PC-3 (cell line): ENCODE measurements at regions not wholly inside any gene's neighbourhood (a gene's known extent, or its start where the extent isn't known, plus 50 kb on each side); places are given as distances from the start of the nearest gene placed in this dataset.
A peak's percentile ranks its signal among the peaks of the same experiment; 100 is the strongest.

ENCODE experiments used
- ATAC-seq: fragments of 200-7000 bp; cut with Tn5 transposase; 2 replicates; pipeline ENCODE4 v1.9.1; 2020; ENCODE audit warnings: mild to moderate bottlenecking, moderate library complexity
- BruUV-seq: library from RNA; stranded (reverse); fragments of 400-500 nt; replicated peaks from 2 replicates; lab custom pipeline; 2021; lab: Mats Ljungman, UMichigan
- CTCF ChIA-PET: fragments of 300-600 bp; sonication (Branson Sonifier 250); formaldehyde crosslinking; loops from one replicate; lab custom pipeline; 2022; ENCODE audit warnings: antibody characterized with exemption; lab: Charles Lee
- POLR2A ChIA-PET: fragments of 300-600 bp; sonication (Branson Sonifier 250); formaldehyde crosslinking; loops from one replicate; lab custom pipeline; 2022; ENCODE audit warnings: antibody characterized with exemption; ENCODE audit not compliant: unreplicated experiment; lab: Charles Lee
- DNase-seq: peaks from one replicate; pipeline ENCODE4 v3.0.0-alpha.2; 2015
- H2AFZ ChIP-seq: fragments of 300-600 bp; sonication (generic); 2 replicates; pipeline ENCODE4 v1.6.0; 2016; ENCODE audit warnings: antibody characterized with exemption, low read length
- H3F3A ChIP-seq: fragments of 300-600 bp; sonication (generic); one replicate; pipeline ENCODE4 v1.6.0; 2017; ENCODE audit warnings: antibody characterized with exemption, low read length, control low read depth, mild to moderate bottlenecking; ENCODE audit not compliant: unreplicated experiment
- H3K27ac ChIP-seq: fragments of 300-600 bp; sonication (generic); 2 replicates; pipeline ENCODE4 v1.5.1; 2016; ENCODE audit warnings: mild to moderate bottlenecking, low read length
- H3K27me3 ChIP-seq: fragments of 300-600 bp; sonication (generic); 2 replicates; pipeline ENCODE4 v1.6.1; 2016; ENCODE audit warnings: low read length, mixed read lengths
- H3K36me3 ChIP-seq: fragments of 300-600 bp; sonication (generic); 2 replicates; pipeline ENCODE4 v1.6.1; 2016; ENCODE audit warnings: low read depth, mixed run types, low read length, mixed read lengths
- H3K4me1 ChIP-seq: fragments of 300-600 bp; sonication (generic); 2 replicates; pipeline ENCODE4 v1.5.1; 2016; ENCODE audit warnings: low read length; ENCODE audit not compliant: insufficient read depth
- H3K4me2 ChIP-seq: fragments of 300-600 bp; sonication (generic); 2 replicates; pipeline ENCODE4 v1.6.0; 2016; ENCODE audit warnings: low read length
- H3K4me3 ChIP-seq: fragments of 300-600 bp; sonication (generic); 2 replicates; pipeline ENCODE4 v1.5.1; 2016; ENCODE audit warnings: mild to moderate bottlenecking, low read length, mixed read lengths
- H3K79me2 ChIP-seq: fragments of 300-600 bp; sonication (generic); 2 replicates; pipeline ENCODE4 v1.6.1; 2017; ENCODE audit warnings: low read length, mixed read lengths
- H3K9ac ChIP-seq: fragments of 300-600 bp; sonication (generic); 2 replicates; pipeline ENCODE4 v1.6.0; 2016; ENCODE audit warnings: mild to moderate bottlenecking, low read length
- H3K9me2 ChIP-seq: fragments of 300-600 bp; sonication (generic); replicated peaks from 2 replicates; pipeline ENCODE4 v1.6.1; 2016; ENCODE audit warnings: mixed run types, low read length, mixed read lengths
- H3K9me3 ChIP-seq: fragments of 300-600 bp; sonication (generic); 2 replicates; pipeline ENCODE4 v1.6.1; 2016; ENCODE audit warnings: low read length, mixed read lengths
- H4K20me1 ChIP-seq: fragments of 300-600 bp; sonication (generic); 2 replicates; pipeline ENCODE4 v1.6.1; 2016; ENCODE audit warnings: low read length, mixed read lengths
- EZH2 ChIP-seq: fragments of 300-600 bp; sonication (generic); IDR thresholded peaks from one replicate; pipeline ENCODE4 v1.6.1; 2017; ENCODE audit warnings: antibody characterized with exemption, mild to moderate bottlenecking, low read length; ENCODE audit not compliant: unreplicated experiment
- EZH2phosphoT487 ChIP-seq: fragments of 300-600 bp; sonication (generic); IDR thresholded peaks from 2 replicates; pipeline ENCODE4 v1.6.1; 2018; ENCODE audit warnings: mild to moderate bottlenecking, antibody characterized with exemption, low read length, borderline replicate concordance
- intact Hi-C: fragments of 100-400 bp; cut with micrococcal nuclease; formaldehyde crosslinking; loops from 2 replicates; pipeline ENCODE4 v1.9.0; 2023
- TF ChIP-seq, protein P1 (sequence below): fragments of 300-600 bp; sonication (generic); conservative IDR thresholded peaks from 2 replicates; pipeline ENCODE4 v1.5.1; 2017; ENCODE audit warnings: antibody characterized with exemption, low read depth, mild to moderate bottlenecking, low read length

DNA sequence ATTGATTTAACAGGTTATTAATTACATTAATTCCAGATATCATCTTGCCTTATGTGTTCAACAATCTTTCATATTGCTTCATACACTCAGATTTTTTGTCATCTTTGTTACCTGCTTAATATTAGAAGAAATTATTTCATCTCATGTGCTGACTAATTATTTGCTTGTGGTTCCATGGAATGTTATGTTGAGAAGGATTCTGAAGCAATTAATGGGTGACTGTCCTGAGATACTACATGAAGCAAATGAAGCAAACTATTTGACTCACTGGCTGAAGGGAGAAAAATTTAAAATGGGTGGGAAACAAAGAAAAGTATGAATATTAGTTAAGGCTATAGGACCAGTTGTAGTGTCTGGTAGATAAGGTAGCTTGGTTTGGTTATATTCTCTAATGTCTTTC, 443.8 kb upstream of the EPHA6 start:
- Histone ChIP-seq H3K27me3 (no peaks in the 10 kb centered on the region), H3K27ac (no peak overlapping the region), H3K79me2 (no peaks in the 10 kb centered on the region), H3F3A (no peaks in the 10 kb centered on the region), H3K4me3 (no peak overlapping the region), H3K36me3 (no peaks in the 10 kb centered on the region), H3K9ac (no peak overlapping the region), H4K20me1 (no peaks in the 10 kb centered on the region), H3K9me3 (no peaks in the 10 kb centered on the region), H3K4me1 (no peaks in the 10 kb centered on the region), H2AFZ (no peak overlapping the region), H3K9me2 (no peaks in the 10 kb centered on the region), H3K4me2 (no peak overlapping the region)
- ChIA-PET POLR2A (no interaction called here), CTCF (no interaction called here)
- ATAC-seq, result peak; percentile 91
- peak; percentile 42 for DNase-seq
- intact Hi-C loops, result no loop called here
- no TSS peak for BruUV-seq
- TF ChIP-seq, protein P1, sequence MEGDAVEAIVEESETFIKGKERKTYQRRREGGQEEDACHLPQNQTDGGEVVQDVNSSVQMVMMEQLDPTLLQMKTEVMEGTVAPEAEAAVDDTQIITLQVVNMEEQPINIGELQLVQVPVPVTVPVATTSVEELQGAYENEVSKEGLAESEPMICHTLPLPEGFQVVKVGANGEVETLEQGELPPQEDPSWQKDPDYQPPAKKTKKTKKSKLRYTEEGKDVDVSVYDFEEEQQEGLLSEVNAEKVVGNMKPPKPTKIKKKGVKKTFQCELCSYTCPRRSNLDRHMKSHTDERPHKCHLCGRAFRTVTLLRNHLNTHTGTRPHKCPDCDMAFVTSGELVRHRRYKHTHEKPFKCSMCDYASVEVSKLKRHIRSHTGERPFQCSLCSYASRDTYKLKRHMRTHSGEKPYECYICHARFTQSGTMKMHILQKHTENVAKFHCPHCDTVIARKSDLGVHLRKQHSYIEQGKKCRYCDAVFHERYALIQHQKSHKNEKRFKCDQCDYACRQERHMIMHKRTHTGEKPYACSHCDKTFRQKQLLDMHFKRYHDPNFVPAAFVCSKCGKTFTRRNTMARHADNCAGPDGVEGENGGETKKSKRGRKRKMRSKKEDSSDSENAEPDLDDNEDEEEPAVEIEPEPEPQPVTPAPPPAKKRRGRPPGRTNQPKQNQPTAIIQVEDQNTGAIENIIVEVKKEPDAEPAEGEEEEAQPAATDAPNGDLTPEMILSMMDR, result no peak
- no peak for TF ChIP-seq EZH2
- no peak for TF ChIP-seq EZH2phosphoT487

DNA sequence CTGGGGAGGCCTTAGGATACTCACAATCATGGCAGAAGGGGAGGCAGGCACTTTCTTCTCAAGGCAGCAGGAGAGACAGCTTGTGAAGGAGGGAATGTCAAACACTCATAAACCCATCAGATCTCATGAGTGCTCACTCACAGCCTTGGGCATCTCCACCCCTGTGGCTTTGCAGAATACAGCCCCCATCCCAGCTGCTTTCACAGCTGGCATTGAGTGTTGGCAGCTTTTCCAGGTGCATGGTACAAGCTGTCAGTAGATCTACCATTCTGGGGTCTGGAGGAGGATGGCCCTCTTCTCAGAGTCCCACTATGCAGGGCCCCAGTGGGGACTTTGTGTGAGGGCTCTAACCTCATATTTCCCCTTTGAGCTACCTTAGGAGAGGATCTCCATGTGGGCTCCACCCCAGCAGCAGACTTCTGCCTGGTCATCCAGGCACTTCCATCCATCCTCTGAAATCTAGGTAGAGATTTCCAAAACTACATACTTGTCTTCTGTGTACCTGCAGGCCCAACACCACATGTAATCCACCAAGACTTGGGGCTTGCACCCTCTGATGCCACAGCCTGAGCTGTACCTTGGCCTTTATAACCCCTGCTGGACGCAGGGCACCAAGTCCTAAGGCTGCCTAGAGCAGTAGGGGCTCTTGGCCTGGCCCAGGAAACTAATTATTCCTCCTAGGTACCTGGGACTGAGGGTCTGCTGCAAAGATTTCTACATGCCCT, 404.2 kb upstream of the EPHA6 start:
- no peak overlapping the region for H3K4me2 ChIP-seq
- POLR2A ChIA-PET, result no interaction called here
- ATAC-seq (no peak), DNase-seq (no peak)
- no peak overlapping the region for H3K4me3 ChIP-seq
- no peaks in the 10 kb centered on the region for H3K9me3 ChIP-seq
- no peak overlapping the region for H2AFZ ChIP-seq
- TF ChIP-seq EZH2phosphoT487, result no peak
- TF ChIP-seq, protein P1, result no peak
- TF ChIP-seq EZH2, result no peak
- no peaks in the 10 kb centered on the region for H3K27me3 ChIP-seq
- no peaks in the 10 kb centered on the region for H3K36me3 ChIP-seq
- CTCF ChIA-PET, result no interaction called here
- BruUV-seq, result no TSS peak
- H3K79me2 ChIP-seq, result no peaks in the 10 kb centered on the region
- intact Hi-C loops, result no loop called here
- no peaks in the 10 kb centered on the region for H3K9me2 ChIP-seq
- H4K20me1 ChIP-seq, result no peaks in the 10 kb centered on the region
- no peaks in the 10 kb centered on the region for H3F3A ChIP-seq
- no peak overlapping the region for H3K27ac ChIP-seq
- H3K9ac ChIP-seq, result no peak overlapping the region
- no peaks in the 10 kb centered on the region for H3K4me1 ChIP-seq

DNA sequence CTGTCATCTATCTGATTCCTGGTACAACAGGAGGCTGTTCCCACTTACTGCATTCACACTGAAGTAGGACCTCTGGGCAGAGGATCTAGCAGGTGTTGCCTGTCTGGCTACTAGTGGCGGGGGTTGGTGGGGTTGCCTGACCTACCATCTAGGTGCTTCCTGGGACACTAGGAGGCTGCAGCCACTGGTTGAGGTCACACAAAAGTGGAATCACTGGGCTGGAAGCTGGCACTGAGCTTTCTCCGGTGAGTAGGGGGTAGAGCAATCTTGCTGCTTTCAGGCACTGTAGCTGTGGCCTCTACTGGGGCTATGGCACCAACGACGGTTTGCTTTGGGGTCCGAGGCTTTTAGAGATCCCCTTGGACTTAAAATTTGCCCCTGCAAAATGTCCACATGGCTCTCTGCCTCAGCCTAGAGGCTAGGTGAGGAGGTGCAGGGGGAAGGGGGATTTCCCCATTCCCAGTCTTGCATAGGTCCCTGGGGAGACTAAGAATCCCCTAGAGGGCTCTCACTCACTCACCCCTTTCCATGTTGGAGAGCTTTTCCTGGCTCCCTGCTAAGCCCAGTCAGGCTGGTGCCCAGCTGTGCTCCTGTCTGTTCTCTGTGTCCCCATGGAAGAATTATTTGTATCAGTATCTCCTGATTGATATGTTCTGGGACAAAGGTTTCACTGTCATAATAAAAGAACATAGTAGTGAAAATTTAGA, 397.7 kb upstream of the EPHA6 start:
- Histone ChIP-seq H2AFZ (no peak overlapping the region), H3F3A (no peaks in the 10 kb centered on the region), H3K79me2 (no peaks in the 10 kb centered on the region), H3K27ac (no peak overlapping the region), H3K9ac (no peak overlapping the region), H4K20me1 (no peaks in the 10 kb centered on the region), H3K4me2 (no peak overlapping the region), H3K4me1 (no peaks in the 10 kb centered on the region), H3K36me3 (no peaks in the 10 kb centered on the region), H3K9me3 (no peaks in the 10 kb centered on the region), H3K9me2 (no peaks in the 10 kb centered on the region), H3K27me3 (no peaks in the 10 kb centered on the region), H3K4me3 (no peak overlapping the region)
- CTCF ChIA-PET, result no interaction called here
- BruUV-seq, result no TSS peak
- intact Hi-C loops, result no loop called here
- ATAC-seq (no peak), DNase-seq (no peak)
- POLR2A ChIA-PET, result no interaction called here
- TF ChIP-seq EZH2, result no peak
